GM12865 (cell line): ENCODE measurements at regions not wholly inside any gene's neighbourhood (a gene's known extent, or its start where the extent isn't known, plus 50 kb on each side); places are given as distances from the start of the nearest gene placed in this dataset.

Experiments used
- DNase-seq: peaks from one replicate; pipeline ENCODE4 v3.0.0; 2010; ENCODE audit warnings: low read depth
- H3K4me3 ChIP-seq: 2 replicates; pipeline ENCODE4 v1.5.1; 2011; ENCODE audit warnings: mild to moderate bottlenecking, low read depth, low read length, control low read depth
- TF ChIP-seq, protein P1 (sequence below): IDR thresholded peaks from 2 replicates; pipeline ENCODE4 v1.5.1; 2011; ENCODE audit warnings: low read length, control low read depth, low read depth, inconsistent platforms; ENCODE audit not compliant: insufficient read depth; ENCODE audit errors: missing control alignments

DNA sequence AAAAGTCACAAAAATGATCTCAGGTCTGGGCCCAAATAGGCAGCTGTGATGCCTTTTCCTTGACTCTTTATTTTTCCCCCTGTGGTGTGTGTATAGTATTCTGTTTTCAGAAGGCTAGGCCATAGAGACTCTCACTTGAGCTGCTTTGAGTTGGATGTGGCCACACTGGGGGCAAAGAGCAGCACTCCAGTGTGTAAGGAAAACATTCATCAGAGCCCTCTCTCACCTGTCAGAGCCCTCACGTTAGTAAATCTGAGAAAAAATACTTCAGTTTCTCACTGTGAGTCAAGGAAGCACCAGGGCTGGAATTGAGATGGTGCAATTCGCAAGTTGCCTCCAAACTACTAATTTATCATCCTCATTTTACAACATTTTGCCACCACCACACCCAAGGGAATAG lies 136.1 kb downstream of the ST6GAL2 start:
- no peak for DNase-seq
- TF ChIP-seq, protein P1, sequence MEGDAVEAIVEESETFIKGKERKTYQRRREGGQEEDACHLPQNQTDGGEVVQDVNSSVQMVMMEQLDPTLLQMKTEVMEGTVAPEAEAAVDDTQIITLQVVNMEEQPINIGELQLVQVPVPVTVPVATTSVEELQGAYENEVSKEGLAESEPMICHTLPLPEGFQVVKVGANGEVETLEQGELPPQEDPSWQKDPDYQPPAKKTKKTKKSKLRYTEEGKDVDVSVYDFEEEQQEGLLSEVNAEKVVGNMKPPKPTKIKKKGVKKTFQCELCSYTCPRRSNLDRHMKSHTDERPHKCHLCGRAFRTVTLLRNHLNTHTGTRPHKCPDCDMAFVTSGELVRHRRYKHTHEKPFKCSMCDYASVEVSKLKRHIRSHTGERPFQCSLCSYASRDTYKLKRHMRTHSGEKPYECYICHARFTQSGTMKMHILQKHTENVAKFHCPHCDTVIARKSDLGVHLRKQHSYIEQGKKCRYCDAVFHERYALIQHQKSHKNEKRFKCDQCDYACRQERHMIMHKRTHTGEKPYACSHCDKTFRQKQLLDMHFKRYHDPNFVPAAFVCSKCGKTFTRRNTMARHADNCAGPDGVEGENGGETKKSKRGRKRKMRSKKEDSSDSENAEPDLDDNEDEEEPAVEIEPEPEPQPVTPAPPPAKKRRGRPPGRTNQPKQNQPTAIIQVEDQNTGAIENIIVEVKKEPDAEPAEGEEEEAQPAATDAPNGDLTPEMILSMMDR, result no peak
- no peak overlapping the region for H3K4me3 ChIP-seq
